Heart right ventricle (tissue), 16 donors: ENCODE measurements at regions not wholly inside any gene's neighbourhood (a gene's known extent, or its start where the extent isn't known, plus 50 kb on each side); places are given as distances from the start of the nearest gene placed in this dataset.

Source experiments
- ATAC-seq, 8 donors: fragments of 200-7000 bp; cut with Tn5 transposase; one replicate each; pipeline ENCODE4 v1.9.1; 2020; ENCODE audit warnings: mild to moderate bottlenecking in 8 of 8, moderate library complexity in 8 of 8, moderate number of reproducible peaks in 1 of 8
- DNase-seq, 2 donors: peaks; one replicate each; pipeline ENCODE4 v3.0.0-alpha.2; 2020
- H3K27ac ChIP-seq, 10 donors: fragments of 200-600 bp; sonication (generic) in 2 of 10; one replicate each; pipeline versions ENCODE4 v1.5.0 to v1.8.0; 2020 to 2022; ENCODE audit warnings: mild to moderate bottlenecking in 3 of 10
- H3K27me3 ChIP-seq, 7 donors: fragments of 200-600 bp; one replicate each; pipeline ENCODE4 v1.8.0; 2021 to 2022; ENCODE audit warnings: mild to moderate bottlenecking in 2 of 7
- H3K36me3 ChIP-seq, 9 donors: fragments of 200-600 bp; sonication (generic) in 1 of 9; one replicate each; pipeline versions ENCODE4 v1.5.0 to v1.8.0; 2020 to 2022; ENCODE audit warnings: mild to moderate bottlenecking in 2 of 9
- H3K4me1 ChIP-seq, 9 donors: fragments of 200-600 bp; sonication (generic) in 1 of 9; one replicate each; pipeline versions ENCODE4 v1.5.0 to v1.8.0; 2020 to 2022; ENCODE audit warnings: mild to moderate bottlenecking in 4 of 9
- H3K4me3 ChIP-seq, 10 donors: fragments of 200-600 bp; sonication (generic) in 2 of 10; one replicate each; pipeline versions ENCODE4 v1.5.0 to v1.8.0; 2020 to 2022; ENCODE audit warnings: mild to moderate bottlenecking in 7 of 10, moderate library complexity in 2 of 10
- H3K9me3 ChIP-seq, 11 donors: fragments of 200-600 bp in 10 of 11; sonication (generic) in 2 of 11; one replicate each; pipeline versions ENCODE4 v1.5.0 to v1.8.0; 2013 to 2022; ENCODE audit warnings: mild to moderate bottlenecking in 2 of 11, control low read depth in 1 of 11, moderate library complexity in 1 of 11
- WGBS, 2 donors: extraction: QIAGEN DNeasy Blood & Tissue Kit; methylation state at CpG; one replicate each; pipeline ENCODE4 v1.1.7; 2013; ENCODE audit warnings: inconsistent platforms in 1 of 2; 5-methylcytosine and 5-hydroxymethylcytosine counted together
- intact Hi-C, 10 donors: fragments of 100-400 bp; cut with DNase I; formaldehyde crosslinking; loops; one replicate each; pipeline versions ENCODE4 v1.11.1 to v1.14.2; 2022
- TF ChIP-seq, protein P1 (sequence below), 9 donors: fragments of 200-600 bp; sonication (generic) in 2 of 9; IDR thresholded peaks; one replicate each; pipeline versions ENCODE4 v1.5.0 to v1.8.0; 2021 to 2022; ENCODE audit warnings: antibody characterized with exemption in 9 of 9, mild to moderate bottlenecking in 5 of 9, moderate library complexity in 1 of 9
- donor health status: Arrhythmogenic right ventricular cardiomyopathy.
- donor health status: ischemic (EF 13 %, LVEDD 7.1; RV severe dilation, severe dysfunction).
- donor health status: healthy with polysubstance abuse.
- donor health status: DM: no; HTN: yes; CAD: no.
- donor health status: DM: no; HTN: no; CAD: no.
- donor health status: ischemic (EF 25% LVEDD 6.9; RV normal size, moderate dysfunction).
- donor health status: ischemic (EF 25% LVEDD 5.7; RV mildly dilated, moderate dysfunction).
- donor health status: healthy.
- donor health status: DM: yes; HTN: yes; CAD: no.
- donor health status: Ischemic cardiomyopathy.
- donor health status: ischemic (EF 35%, LVEDD 5.7; RV mildly dilated, moderate dysfunction).
- donor health status: nonischemic (EF 11% LVEDD 7.7; RV severe dilation, severe dysfunction).
- donor health status: DM: yes; HTN: yes; CAD: no.
- donor health status: PGD.
- donor health status: ischemic (EF 29% LVEDD 5.4; RV normal size, mild dysfunction).
- donor health status: nonischemic (EF 23%, LVEDD 6.1; RV moderate dilation, normal function).

DNA sequence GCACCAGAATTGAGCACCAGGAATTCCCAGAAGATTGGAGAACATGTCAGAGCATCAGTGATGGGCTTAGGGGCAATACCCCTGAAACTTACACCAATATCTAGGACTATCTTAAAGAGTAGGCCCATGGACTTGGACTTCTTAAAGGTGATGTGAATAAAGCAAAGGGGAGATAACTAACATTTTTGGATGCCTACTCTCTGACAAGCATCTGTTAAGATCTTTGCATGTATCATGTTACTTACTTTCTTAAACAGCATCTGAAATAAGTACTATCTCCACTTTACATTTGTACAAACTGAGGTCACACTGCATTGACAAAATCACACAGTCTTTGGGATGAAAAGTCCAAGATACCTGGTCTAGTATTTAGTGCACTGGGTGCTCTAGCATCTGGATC, 258.6 kb upstream of the ARSJ start:
- intact Hi-C loops, result no loop called here
- Histone ChIP-seq H3K4me3 (no peak overlapping the region), H3K9me3 (peaks cover 0 to 13% (median 0%) of the 10 kb centered on the region in 11 donors), H3K27ac (no peak overlapping the region), H3K27me3 (no peaks in the 10 kb centered on the region), H3K4me1 (no peaks in the 10 kb centered on the region), H3K36me3 (no peaks in the 10 kb centered on the region)
- DNase-seq (no peak), ATAC-seq (no peak)
- TF ChIP-seq, protein P1, sequence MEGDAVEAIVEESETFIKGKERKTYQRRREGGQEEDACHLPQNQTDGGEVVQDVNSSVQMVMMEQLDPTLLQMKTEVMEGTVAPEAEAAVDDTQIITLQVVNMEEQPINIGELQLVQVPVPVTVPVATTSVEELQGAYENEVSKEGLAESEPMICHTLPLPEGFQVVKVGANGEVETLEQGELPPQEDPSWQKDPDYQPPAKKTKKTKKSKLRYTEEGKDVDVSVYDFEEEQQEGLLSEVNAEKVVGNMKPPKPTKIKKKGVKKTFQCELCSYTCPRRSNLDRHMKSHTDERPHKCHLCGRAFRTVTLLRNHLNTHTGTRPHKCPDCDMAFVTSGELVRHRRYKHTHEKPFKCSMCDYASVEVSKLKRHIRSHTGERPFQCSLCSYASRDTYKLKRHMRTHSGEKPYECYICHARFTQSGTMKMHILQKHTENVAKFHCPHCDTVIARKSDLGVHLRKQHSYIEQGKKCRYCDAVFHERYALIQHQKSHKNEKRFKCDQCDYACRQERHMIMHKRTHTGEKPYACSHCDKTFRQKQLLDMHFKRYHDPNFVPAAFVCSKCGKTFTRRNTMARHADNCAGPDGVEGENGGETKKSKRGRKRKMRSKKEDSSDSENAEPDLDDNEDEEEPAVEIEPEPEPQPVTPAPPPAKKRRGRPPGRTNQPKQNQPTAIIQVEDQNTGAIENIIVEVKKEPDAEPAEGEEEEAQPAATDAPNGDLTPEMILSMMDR (IDR thresholded peaks at IDR 0.05), result no peak

DNA sequence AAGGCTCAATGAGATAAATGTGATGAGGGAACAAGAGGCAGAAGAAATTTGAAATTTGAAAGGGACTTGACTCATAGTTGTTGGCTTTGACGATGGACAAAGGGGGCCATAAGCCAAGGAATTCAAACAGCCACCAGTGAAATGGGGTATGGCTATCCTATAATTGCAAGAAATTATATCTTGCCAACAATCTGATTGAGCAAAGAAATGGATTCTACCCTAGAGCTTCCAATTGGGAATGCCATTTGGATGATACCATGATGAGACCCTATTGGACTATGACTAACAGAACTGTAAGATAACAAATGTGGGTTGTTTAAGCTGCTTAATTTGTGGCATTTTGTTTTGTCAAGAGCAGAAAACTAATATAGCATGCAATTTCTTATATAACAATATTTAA, 270.1 kb upstream of the ARSJ start:
- no peaks in the 10 kb centered on the region for H3K27me3 ChIP-seq
- WGBS, 2 donors, result 83 to 100% methylated on average over 1 of the region's 1 CpG
- no peak for ATAC-seq
- H3K4me1 ChIP-seq, result no peaks in the 10 kb centered on the region
- no peak for DNase-seq
- TF ChIP-seq, protein P1 (IDR thresholded peaks at IDR 0.05), result no peak
- no peak overlapping the region for H3K27ac ChIP-seq
- no peak overlapping the region for H3K4me3 ChIP-seq
- peaks cover 0 to 3% (median 0%) of the 10 kb centered on the region in 11 donors for H3K9me3 ChIP-seq
- H3K36me3 ChIP-seq, result no peaks in the 10 kb centered on the region
- intact Hi-C loops, result no loop called here

DNA sequence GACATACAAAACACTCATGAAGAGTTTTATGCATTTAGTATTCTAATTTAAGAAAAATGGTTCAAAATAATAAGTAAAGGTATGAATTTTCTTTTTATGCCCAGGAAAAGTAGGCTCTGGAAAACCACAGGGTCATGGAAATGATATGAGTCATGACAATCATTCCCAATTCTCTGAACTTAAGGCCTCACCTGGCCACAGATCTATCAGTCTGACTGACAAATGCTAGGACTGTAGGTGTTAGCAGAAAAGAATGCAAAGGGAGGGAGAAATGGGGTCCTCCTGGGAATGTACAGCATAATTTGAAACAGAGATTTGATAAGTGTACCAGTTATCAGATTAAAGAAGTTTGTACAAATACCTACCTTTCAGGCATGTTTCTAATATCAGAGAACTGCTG, 270.5 kb upstream of the ARSJ start:
- no peak for ATAC-seq

DNA sequence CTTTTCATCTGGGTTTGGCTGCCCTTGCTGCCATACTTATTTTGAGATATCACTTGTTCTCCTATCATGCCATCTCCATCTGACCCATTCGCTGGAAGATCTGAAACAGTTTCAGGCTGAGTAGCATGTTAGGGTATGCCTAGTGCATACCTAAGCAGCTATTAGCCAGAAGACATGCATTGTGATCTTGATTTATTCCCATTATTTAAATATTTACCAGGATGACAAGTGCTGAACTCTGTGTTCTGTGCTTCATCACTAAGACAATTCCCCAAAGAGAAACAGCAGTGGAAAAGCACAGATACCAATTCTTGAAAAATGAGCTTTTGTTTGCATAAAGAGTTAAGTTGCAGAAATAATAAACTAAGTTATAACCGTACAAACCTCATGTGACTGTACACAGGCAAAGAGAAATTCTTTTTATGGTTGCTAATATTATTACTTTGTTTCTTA, 271.0 kb upstream of the ARSJ start:
- Histone ChIP-seq H3K27ac (no peak overlapping the region), H3K9me3 (peaks cover 0 to 3% (median 0%) of the 10 kb centered on the region in 11 donors), H3K36me3 (no peaks in the 10 kb centered on the region), H3K27me3 (no peaks in the 10 kb centered on the region), H3K4me3 (no peak overlapping the region), H3K4me1 (no peaks in the 10 kb centered on the region)
- DNase-seq, result no peak
- TF ChIP-seq, protein P1 (IDR thresholded peaks at IDR 0.05), result no peak
- 59 to 69% methylated on average over 2 of the region's 2 CpGs for WGBS, 2 donors
- intact Hi-C loops, result no loop called here
- ATAC-seq, result no peak

More for the DNA sequence above, 270.5 kb upstream of the ARSJ start:
- no peaks in the 10 kb centered on the region for H3K27me3 ChIP-seq
- TF ChIP-seq, protein P1 (IDR thresholded peaks at IDR 0.05), result no peak
- no peak for DNase-seq
- H3K4me1 ChIP-seq, result no peaks in the 10 kb centered on the region
- intact Hi-C loops, result no loop called here
- H3K27ac ChIP-seq, result no peak overlapping the region
- peaks cover 0 to 3% (median 0%) of the 10 kb centered on the region in 11 donors for H3K9me3 ChIP-seq
- no peak overlapping the region for H3K4me3 ChIP-seq
- no peaks in the 10 kb centered on the region for H3K36me3 ChIP-seq

DNA sequence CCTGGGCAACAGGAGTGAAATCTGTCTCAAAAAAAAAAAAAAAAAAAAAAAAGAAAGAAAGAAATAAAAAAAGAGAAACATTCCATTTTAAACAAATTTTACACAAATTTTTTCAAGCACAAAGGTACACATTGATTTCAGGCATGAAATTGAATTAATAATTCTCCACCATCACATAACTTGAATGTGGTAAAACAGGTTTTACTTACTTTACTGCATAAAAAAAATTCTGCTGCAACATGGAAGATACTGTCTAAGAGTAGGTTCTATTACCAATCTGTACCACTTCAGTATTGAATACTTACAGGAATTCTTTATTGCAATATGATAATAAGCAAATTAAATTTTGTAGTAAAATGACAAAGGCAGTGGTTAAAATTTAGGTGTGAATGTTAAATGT, 271.6 kb upstream of the ARSJ start:
- H3K27ac ChIP-seq, result no peak overlapping the region
- intact Hi-C loops, result no loop called here
- H3K4me3 ChIP-seq, result no peak overlapping the region
- H3K36me3 ChIP-seq, result no peaks in the 10 kb centered on the region
- H3K9me3 ChIP-seq, result peaks cover 0 to 3% (median 0%) of the 10 kb centered on the region in 11 donors
- H3K4me1 ChIP-seq, result no peaks in the 10 kb centered on the region
- DNase-seq, result no peak
- TF ChIP-seq, protein P1 (IDR thresholded peaks at IDR 0.05), result no peak
- H3K27me3 ChIP-seq, result no peaks in the 10 kb centered on the region
- ATAC-seq, result no peak
